HCT116 (cell line): ENCODE measurements at regions not wholly inside any gene's neighbourhood (a gene's known extent, or its start where the extent isn't known, plus 50 kb on each side); places are given as distances from the start of the nearest gene placed in this dataset.

Experiments
- ATAC-seq: fragments of 200-7000 bp; cut with Tn5 transposase; 2 replicates; pipeline ENCODE4 v1.9.1; 2020; ENCODE audit warnings: mild to moderate bottlenecking, moderate library complexity
- BruUV-seq: library from RNA; stranded (reverse); fragments of 400-500 nt; replicated peaks from 2 replicates; lab custom pipeline; 2021; lab: Mats Ljungman, UMichigan
- CTCF ChIA-PET: fragments of 300-600 bp; sonication (Branson Sonifier 250); formaldehyde crosslinking; loops from one replicate; lab custom pipeline; 2021; ENCODE audit warnings: antibody characterized with exemption; lab: Charles Lee
- POLR2A ChIA-PET: fragments of 300-600, 350-600 bp; sonication (Branson Sonifier 250); formaldehyde crosslinking; loops from one replicate; lab custom pipeline; 2021; ENCODE audit warnings: antibody characterized with exemption; lab: Charles Lee
- RAD21 ChIA-PET, 2 experiments: fragments of 300-600 bp; sonication (Branson Sonifier 250); formaldehyde crosslinking; loops; one replicate each; lab custom pipeline; 2023; ENCODE audit warnings: low total read pairs in 2 of 2; ENCODE audit not compliant: uncharacterized antibody in 2 of 2, unreplicated experiment in 2 of 2, low non-redundant PET in 1 of 2; lab: Charles Lee
- DNase-seq: peaks from one replicate; pipeline ENCODE4 v3.0.0-alpha.2; 2010; ENCODE audit warnings: low read depth, low spot score
- H2AFZ ChIP-seq: fragments of 200-600 bp; shearing (Covaris generic), sonication (generic); 2 replicates; pipeline ENCODE4 v1.6.1; 2017; ENCODE audit warnings: low read depth, mixed run types, mixed read lengths, antibody characterized with exemption, low read length; ENCODE audit not compliant: poor library complexity, severe bottlenecking
- H3K27ac ChIP-seq: 2 replicates; pipeline ENCODE4 v1.5.1; 2012; ENCODE audit warnings: low read depth, low read length
- H3K27me3 ChIP-seq: fragments of 200-600 bp; sonication (generic); 2 replicates; pipeline ENCODE4 v1.6.1; 2016; ENCODE audit warnings: mixed run types, low read length, mixed read lengths; ENCODE audit not compliant: insufficient read depth
- H3K36me3 ChIP-seq, 2 experiments: fragments of 200-500 bp in 1 of 2; fragments of 200-600 bp in 1 of 2; sonication (Bioruptor generic) in 1 of 2; sonication (generic) in 1 of 2; 2 replicates each; pipeline versions ENCODE4 v1.5.1 to v1.6.1; 2014 to 2016; ENCODE audit warnings: low read length in 2 of 2, inconsistent platforms in 1 of 2, mixed read lengths in 1 of 2, mixed run types in 1 of 2; ENCODE audit not compliant: insufficient read depth in 2 of 2, control insufficient read depth in 1 of 2
- H3K4me1 ChIP-seq, 2 experiments: fragments of 200-600 bp in 1 of 2; sonication (generic) in 1 of 2; 2 replicates each; pipeline versions ENCODE4 v1.5.1 to v1.6.1; 2012 to 2017; ENCODE audit warnings: low read length in 2 of 2, inconsistent platforms in 1 of 2, mild to moderate bottlenecking in 1 of 2, mixed read lengths in 1 of 2, mixed run types in 1 of 2, moderate library complexity in 1 of 2; ENCODE audit not compliant: insufficient read depth in 2 of 2, control insufficient read depth in 1 of 2
- H3K4me2 ChIP-seq: fragments of 200-600 bp; sonication (generic); 2 replicates; pipeline ENCODE4 v1.6.1; 2017; ENCODE audit warnings: mixed run types, low read length, mixed read lengths
- H3K4me3 ChIP-seq, 2 experiments: fragments of 200-600 bp in 1 of 2; sonication (generic) in 1 of 2; replicated peaks in 1 of 2; 2 replicates each; pipeline ENCODE4 v1.5.1; 2011 to 2016; ENCODE audit warnings: low read length in 2 of 2, control low read depth in 1 of 2, low read depth in 1 of 2, mild to moderate bottlenecking in 1 of 2, mixed read lengths in 1 of 2, mixed run types in 1 of 2
- H3K79me2 ChIP-seq: fragments of 200-600 bp; sonication (generic); 2 replicates; pipeline ENCODE4 v1.6.1; 2017; ENCODE audit warnings: mild to moderate bottlenecking, mixed run types, low read length, moderate library complexity, mixed read lengths; ENCODE audit not compliant: insufficient read depth
- H3K9ac ChIP-seq: fragments of 200-600 bp; sonication (generic); 2 replicates; pipeline ENCODE4 v1.6.1; 2016; ENCODE audit warnings: low read length, mixed read lengths
- H3K9me2 ChIP-seq: fragments of 200-600 bp; sonication (generic), shearing (Covaris generic); 2 replicates; pipeline ENCODE4 v1.6.1; 2017; ENCODE audit warnings: mixed run types, mild to moderate bottlenecking, moderate library complexity; ENCODE audit not compliant: insufficient read depth
- H3K9me3 ChIP-seq, 2 experiments: fragments of 200-500 bp in 1 of 2; fragments of 200-600 bp in 1 of 2; sonication (Bioruptor generic) in 1 of 2; sonication (generic) in 1 of 2; 2 replicates each; pipeline ENCODE4 v1.6.1; 2014 to 2017; ENCODE audit warnings: low read length in 2 of 2, mixed read lengths in 2 of 2, inconsistent platforms in 1 of 2, low read depth in 1 of 2, mild to moderate bottlenecking in 1 of 2, mixed run types in 1 of 2, moderate library complexity in 1 of 2; ENCODE audit not compliant: control insufficient read depth in 1 of 2, insufficient read depth in 1 of 2
- H4K20me1 ChIP-seq: fragments of 200-600 bp; sonication (generic), shearing (Covaris generic); 2 replicates; pipeline ENCODE4 v1.6.1; 2017; ENCODE audit warnings: mixed run types, mild to moderate bottlenecking, moderate library complexity; ENCODE audit not compliant: insufficient read depth
- ATF3 ChIP-seq: IDR thresholded peaks from 2 replicates; pipeline ENCODE4 v1.6.1; 2012
- CBX3 ChIP-seq: IDR thresholded peaks from 2 replicates; pipeline ENCODE4 v1.6.1; 2012; ENCODE audit warnings: low read depth
- CTCF ChIP-seq, 3 experiments: fragments of 200-600 bp in 1 of 3; sonication (generic) in 1 of 3; IDR thresholded peaks in 2 of 3; conservative IDR thresholded peaks in 1 of 3; 2 replicates each; pipeline ENCODE4 v1.5.1; 2012 to 2017; ENCODE audit warnings: low read depth in 2 of 3, low read length in 2 of 3, antibody characterized with exemption in 1 of 3, borderline replicate concordance in 1 of 3, control low read depth in 1 of 3, mild to moderate bottlenecking in 1 of 3, mixed read lengths in 1 of 3, mixed run types in 1 of 3, moderate library complexity in 1 of 3; ENCODE audit not compliant: insufficient read depth in 1 of 3
- EGR1 ChIP-seq: IDR thresholded peaks from 2 replicates; pipeline ENCODE4 v1.6.1; 2012; ENCODE audit warnings: low read depth
- ELF1 ChIP-seq: IDR thresholded peaks from 2 replicates; pipeline ENCODE4 v1.6.1; 2012; ENCODE audit warnings: low read depth, borderline replicate concordance
- EZH2 ChIP-seq: fragments of 200-600 bp; sonication (generic); IDR thresholded peaks from 2 replicates; pipeline ENCODE4 v1.6.1; 2017; ENCODE audit warnings: antibody characterized with exemption, mixed run types
- EZH2phosphoT487 ChIP-seq: fragments of 200-600 bp; IDR thresholded peaks from 2 replicates; pipeline ENCODE4 v1.6.1; 2018; ENCODE audit warnings: antibody characterized with exemption, borderline replicate concordance
- FOSL1 ChIP-seq: IDR thresholded peaks from 2 replicates; pipeline ENCODE4 v1.6.1; 2012; ENCODE audit warnings: low read depth
- JUND ChIP-seq: IDR thresholded peaks from 2 replicates; pipeline ENCODE4 v1.6.1; 2012
- MAX ChIP-seq: IDR thresholded peaks from 2 replicates; pipeline ENCODE4 v1.6.1; 2012
- POLR2AphosphoS5 ChIP-seq: IDR thresholded peaks from 2 replicates; pipeline ENCODE4 v1.6.1; 2011; ENCODE audit warnings: mild to moderate bottlenecking, low read depth, low read length, moderate library complexity
- RAD21 ChIP-seq: IDR thresholded peaks from 2 replicates; pipeline ENCODE4 v1.6.1; 2012; ENCODE audit warnings: low read depth, mild to moderate bottlenecking
- SP1 ChIP-seq: IDR thresholded peaks from 2 replicates; pipeline ENCODE4 v1.6.1; 2012; ENCODE audit warnings: low read depth
- TCF7L2 ChIP-seq: IDR thresholded peaks from 2 replicates; pipeline ENCODE4 v1.7.0; 2011; ENCODE audit warnings: borderline replicate concordance, inconsistent platforms; ENCODE audit not compliant: insufficient read depth, insufficient read length; ENCODE audit errors: extremely low read depth
- ZBTB33 ChIP-seq: IDR thresholded peaks from 2 replicates; pipeline ENCODE4 v1.6.1; 2011; ENCODE audit warnings: mild to moderate bottlenecking, low read length, moderate library complexity; ENCODE audit not compliant: insufficient replicate concordance; ENCODE audit errors: extremely low read depth
- ZFX ChIP-seq: fragments of 450-650 bp; IDR thresholded peaks from 2 replicates; pipeline ENCODE4 v1.6.1; 2017
- ZNF274 ChIP-seq: fragments of 200-500 bp; sonication (Bioruptor generic); IDR thresholded peaks from 2 replicates; pipeline ENCODE4 v1.6.1; 2014; ENCODE audit warnings: mild to moderate bottlenecking, low read depth, low read length, inconsistent platforms
- intact Hi-C: fragments of 100-400 bp; cut with micrococcal nuclease; formaldehyde crosslinking; loops from 2 replicates; pipeline ENCODE4 v1.10.0; 2022

GRCh38 chr9:91035825-91036208 lies 234.2 kb downstream of the SYK start:
- ATAC-seq, result no peak

More at GRCh38 chr9:91035825-91036208, 234.2 kb downstream of the SYK start:
- H3K9ac ChIP-seq, result no peak overlapping the region
- TF ChIP-seq ZBTB33 (no peak), EGR1 (no peak), TCF7L2 (no peak), POLR2AphosphoS5 (no peak), CTCF (IDR thresholded peaks at IDR 0.05 in 2 of 3, conservative IDR thresholded peaks at IDR 0.05 in 1 of 3; ENCODE audit: borderline replicate concordance in 1 of 3, insufficient read depth in 1 of 3, low read depth in 2 of 3, low read length in 2 of 3) (no peak), RAD21 (no peak), CBX3 (no peak), EZH2 (no peak), ZFX (no peak), JUND (no peak), SP1 (no peak), ELF1 (no peak), FOSL1 (no peak), EZH2phosphoT487 (no peak), MAX (no peak), ATF3 (no peak), ZNF274 (no peak)
- TF ChIP-seq, all 23 proteins: peak for 0
- Histone ChIP-seq H3K9me2 (no peaks in the 10 kb centered on the region), H3K27me3 (no peaks in the 10 kb centered on the region), H3K4me1 (peaks cover 21 to 29% of the 10 kb centered on the region in 2 experiments), H3K4me3 (no peak overlapping the region), H3K79me2 (no peaks in the 10 kb centered on the region), H4K20me1 (no peaks in the 10 kb centered on the region), H3K27ac (no peak overlapping the region), H3K4me2 (no peak overlapping the region), H2AFZ (no peak overlapping the region), H3K36me3 (no peaks in the 10 kb centered on the region), H3K9me3 (no peaks in the 10 kb centered on the region)
- DNase-seq, result no peak
- intact Hi-C loops, result loop anchor here (5.0 kb wide), 2 partner anchors 161 to 266 kb away; no protein-coding TSS in a partner anchor
- BruUV-seq, result no TSS peak
- CTCF ChIA-PET, result no interaction called here
- POLR2A ChIA-PET, result no interaction called here
- RAD21 ChIA-PET, result no interaction called here
